Tibial nerve (tissue), 4 donors: ENCODE measurements at regions not wholly inside any gene's neighbourhood (a gene's known extent, or its start where the extent isn't known, plus 50 kb on each side); places are given as distances from the start of the nearest gene placed in this dataset.
"Not testable (repeated sequence)": the region's sequence is repeated elsewhere in the genome, so short reads cannot be mapped to it uniquely, and the experiment has no call there.

Experiments
- DNase-seq, 2 donors: peaks; one replicate each; pipeline ENCODE4 v3.0.0-alpha.2; 2019; ENCODE audit warnings: low spot score in 2 of 2
- H3K27ac ChIP-seq, 4 donors: fragments of 200-600 bp; sonication (generic) in 3 of 4; one replicate each; pipeline ENCODE4 v1.5.1; 2017 to 2019; ENCODE audit warnings: mild to moderate bottlenecking in 1 of 4
- H3K27me3 ChIP-seq, 2 donors: fragments of 200-600 bp; sonication (generic) in 1 of 2; one replicate each; pipeline versions ENCODE4 v1.5.1 to v1.6.0; 2017 to 2019
- H3K36me3 ChIP-seq, 3 donors: fragments of 200-600 bp; sonication (generic); one replicate each; pipeline ENCODE4 v1.5.1; 2018 to 2019
- H3K4me1 ChIP-seq, 4 donors: fragments of 200-600 bp; sonication (generic) in 3 of 4; one replicate each; pipeline ENCODE4 v1.5.1; 2017 to 2019
- H3K4me3 ChIP-seq, 4 donors: fragments of 200-600 bp; sonication (generic) in 3 of 4; one replicate each; pipeline ENCODE4 v1.5.1; 2017 to 2019; ENCODE audit warnings: mild to moderate bottlenecking in 1 of 4, moderate library complexity in 1 of 4
- H3K9me3 ChIP-seq, 4 donors: fragments of 200-600 bp; sonication (generic) in 3 of 4; one replicate each; pipeline ENCODE4 v1.5.1; 2017 to 2019
- CTCF ChIP-seq, 5 experiments: fragments of 200-600 bp in 3 of 5; fragments of 450-650 bp in 2 of 5; sonication (generic) in 3 of 5; IDR thresholded peaks; one replicate each; pipeline ENCODE4 v1.5.1; 2016 to 2019; ENCODE audit warnings: antibody characterized with exemption in 5 of 5, mild to moderate bottlenecking in 3 of 5, moderate library complexity in 2 of 5
- EP300 ChIP-seq, 2 donors: sonication (generic); formaldehyde crosslinking; IDR thresholded peaks; one replicate each; pipeline ENCODE4 v1.6.1; 2017; ENCODE audit warnings: antibody characterized with exemption in 2 of 2, mild to moderate bottlenecking in 1 of 2
- POLR2A ChIP-seq, 2 donors: fragments of 450-650 bp; IDR thresholded peaks; one replicate each; pipeline ENCODE4 v1.6.1; 2017; ENCODE audit warnings: antibody characterized with exemption in 2 of 2, mild to moderate bottlenecking in 2 of 2, moderate library complexity in 2 of 2
- WGBS, 2 donors: methylation state at CpG; one replicate each; pipeline ENCODE4 v1.1.5; 2018; 5-methylcytosine and 5-hydroxymethylcytosine counted together

- H3K27me3 ChIP-seq: no peaks in the 10 kb centered on the region
- no peak overlapping the region for H3K4me3 ChIP-seq
- H3K36me3 ChIP-seq: no peaks in the 10 kb centered on the region
- DNase-seq: no peak
- TF ChIP-seq CTCF (IDR thresholded peaks at IDR 0.05) (no peak), EP300 (IDR thresholded peaks at IDR 0.05) (no peak), POLR2A (IDR thresholded peaks at IDR 0.05) (no peak)
- H3K27ac ChIP-seq: no peak overlapping the region
- H3K4me1 ChIP-seq: no peaks in the 10 kb centered on the region
- no peaks in the 10 kb centered on the region for H3K9me3 ChIP-seq
Measured at GRCh38 chr20:47927944-47928343, 142.7 kb upstream of the SULF2 start.

- 92 to 94% methylated on average over 5 of the region's 5 CpGs for WGBS, 2 donors
Measured at GRCh38 chr20:47927385-47927851, 142.1 kb upstream of the SULF2 start.

GRCh38 chr20:47926731-47927130 lies 141.4 kb upstream of the SULF2 start:
- no peaks in the 10 kb centered on the region for H3K36me3 ChIP-seq
- DNase-seq: no peak
- TF ChIP-seq EP300 (IDR thresholded peaks at IDR 0.05): no peak
- no peak for TF ChIP-seq CTCF (IDR thresholded peaks at IDR 0.05)
- no peak for TF ChIP-seq POLR2A (IDR thresholded peaks at IDR 0.05)
- no peak overlapping the region for H3K27ac ChIP-seq
- no peak overlapping the region for H3K4me3 ChIP-seq
- no peaks in the 10 kb centered on the region for H3K9me3 ChIP-seq
- WGBS, 2 donors: 84 to 96% methylated on average over 4 of the region's 4 CpGs
- H3K4me1 ChIP-seq: peaks cover 0 to 12% (median 0%) of the 10 kb centered on the region in 4 donors
- no peaks in the 10 kb centered on the region for H3K27me3 ChIP-seq

More at GRCh38 chr20:47927385-47927851, 142.1 kb upstream of the SULF2 start:
- DNase-seq: no peak
- TF ChIP-seq EP300 (IDR thresholded peaks at IDR 0.05): no peak
- TF ChIP-seq CTCF (IDR thresholded peaks at IDR 0.05): no peak
- TF ChIP-seq POLR2A (IDR thresholded peaks at IDR 0.05): no peak
- Histone ChIP-seq H3K4me1 (peaks cover 0 to 5% (median 0%) of the 10 kb centered on the region in 4 donors), H3K27me3 (no peaks in the 10 kb centered on the region), H3K27ac (no peak overlapping the region), H3K9me3 (no peaks in the 10 kb centered on the region), H3K36me3 (no peaks in the 10 kb centered on the region), H3K4me3 (no peak overlapping the region)

GRCh38 chr20:47925593-47925992 lies 140.3 kb upstream of the SULF2 start:
- no peak for DNase-seq
- Histone ChIP-seq H3K27me3 (no peaks in the 10 kb centered on the region), H3K27ac (no peak overlapping the region), H3K4me3 (no peak overlapping the region), H3K4me1 (peaks cover 0 to 23% (median 0%) of the 10 kb centered on the region in 4 donors), H3K36me3 (no peaks in the 10 kb centered on the region), H3K9me3 (no peaks in the 10 kb centered on the region)
- 87 to 93% methylated on average over 3 of the region's 3 CpGs for WGBS, 2 donors
- TF ChIP-seq EP300 (IDR thresholded peaks at IDR 0.05): no peak

GRCh38 chr20:47922269-47922668 lies 137.0 kb upstream of the SULF2 start:
- no peak for DNase-seq
- H3K27ac ChIP-seq: no peak overlapping the region
- TF ChIP-seq CTCF (IDR thresholded peaks at IDR 0.05): no peak
- TF ChIP-seq EP300 (IDR thresholded peaks at IDR 0.05): no peak
- no peak for TF ChIP-seq POLR2A (IDR thresholded peaks at IDR 0.05)
- WGBS, 2 donors: 51 to 62% methylated on average over 4 of the region's 4 CpGs
- H3K9me3 ChIP-seq: peaks cover 0 to 4% (median 0%) of the 10 kb centered on the region in 4 donors
- H3K36me3 ChIP-seq: no peaks in the 10 kb centered on the region
- peaks cover 0 to 9% of the 10 kb centered on the region in 2 donors for H3K27me3 ChIP-seq
- H3K4me1 ChIP-seq: peaks cover 0 to 23% (median 0%) of the 10 kb centered on the region in 4 donors
- no peak overlapping the region for H3K4me3 ChIP-seq

GRCh38 chr20:47921829-47922228 lies 136.5 kb upstream of the SULF2 start:
- DNase-seq, H3K36me3 ChIP-seq, H3K27ac ChIP-seq, H3K9me3 ChIP-seq, H3K27me3 ChIP-seq, H3K4me3 ChIP-seq: not testable (repeated sequence)
- peaks cover 0 to 23% (median 0%) of the 10 kb centered on the region in 4 donors for H3K4me1 ChIP-seq
- 27 to 39% methylated on average over 9 of the region's 9 CpGs for WGBS, 2 donors
